NOMO-1 (cell line): ENCODE measurements at regions not wholly inside any gene's neighbourhood (a gene's known extent, or its start where the extent isn't known, plus 50 kb on each side); places are given as distances from the start of the nearest gene placed in this dataset.
"Not testable (repeated sequence)": the region's sequence is repeated elsewhere in the genome, so short reads cannot be mapped to it uniquely, and the experiment has no call there.

Experiments used
- DNase-seq, 2 experiments: peaks; one replicate each; lab custom pipeline; 2025; ENCODE audit not compliant: unreplicated experiment in 2 of 2; lab: John Stamatoyannopoulos, UW

DNA sequence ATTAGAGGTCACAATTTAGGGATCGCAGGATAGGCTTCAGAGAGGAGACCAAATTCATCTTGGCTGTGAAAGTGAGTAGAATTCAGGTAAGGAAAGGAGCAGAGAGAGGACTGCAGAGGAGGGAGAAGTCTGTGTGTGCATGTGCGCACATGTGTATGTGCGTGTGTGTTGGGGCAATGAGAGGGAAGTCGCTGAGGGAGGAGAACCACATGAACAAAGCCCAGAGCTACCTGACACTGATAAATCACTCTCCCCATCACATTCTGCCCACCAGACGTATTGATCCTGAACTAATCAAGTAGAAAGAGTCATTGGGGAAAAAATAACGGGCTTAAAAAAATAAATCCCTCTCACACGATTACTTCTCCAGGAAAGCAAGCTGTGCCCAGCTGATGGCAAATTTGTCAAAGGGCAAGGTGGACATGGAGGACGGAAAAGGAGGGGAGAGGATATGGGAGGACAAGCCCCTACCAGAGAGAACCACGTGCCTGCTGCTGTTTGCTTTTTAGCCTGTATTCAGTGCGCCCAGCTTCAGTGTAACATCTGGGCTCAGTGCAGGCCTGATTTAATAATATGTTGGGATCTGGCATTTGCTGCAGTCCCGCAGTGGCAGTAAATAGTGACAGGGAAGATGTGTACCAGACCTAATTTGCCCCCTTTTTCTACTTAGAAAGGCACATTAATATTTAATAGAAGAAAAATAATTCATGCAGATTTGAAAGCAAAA is 307.5 kb downstream of the C1D start:
- no peak for DNase-seq

DNA sequence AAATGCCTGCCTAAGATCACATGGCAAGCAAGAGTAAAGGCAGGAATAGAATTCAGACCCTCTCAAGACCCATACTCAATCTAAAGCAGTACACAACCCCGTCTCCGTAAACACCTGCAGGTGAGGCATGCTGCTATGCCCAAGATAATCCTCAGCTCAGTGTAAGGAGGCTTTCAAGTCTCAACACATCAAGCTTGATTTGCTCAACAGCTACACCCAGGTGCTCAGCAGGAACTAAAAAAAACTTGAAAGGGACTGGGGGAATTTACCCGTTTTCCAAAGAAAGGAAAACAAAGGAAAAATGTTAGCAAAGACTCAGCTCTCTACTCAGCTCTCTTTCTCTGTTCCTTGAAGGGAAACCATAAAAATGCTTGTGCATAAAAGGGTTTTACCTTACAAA is 301.8 kb downstream of the C1D start:
- DNase-seq = no peak

- no peak for DNase-seq
Measured at GRCh38 chr2:67771380-67771779, 291.4 kb downstream of the C1D start.

- no peak for DNase-seq
Measured at GRCh38 chr2:67772216-67773170, 290.3 kb downstream of the C1D start.

DNA sequence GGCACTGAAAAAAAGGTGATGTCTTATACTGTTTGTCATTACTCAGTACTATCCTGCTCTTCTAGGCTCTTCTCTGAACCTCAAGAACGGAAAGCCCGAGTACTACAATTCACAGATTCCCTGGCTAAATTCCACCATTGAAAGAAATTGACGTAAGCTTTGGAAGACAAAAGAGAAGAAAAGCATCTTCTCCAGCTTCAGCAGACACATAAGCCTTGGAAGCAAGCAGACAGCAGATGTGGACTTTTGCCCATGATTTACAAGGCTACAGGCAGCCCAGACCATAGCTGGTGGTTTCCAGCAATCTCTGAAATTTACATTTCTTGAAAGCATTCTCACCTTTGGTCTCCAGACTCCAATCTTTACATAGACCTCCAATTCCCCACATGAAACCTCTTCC is 289.0 kb downstream of the C1D start:
- no peak for DNase-seq

DNA sequence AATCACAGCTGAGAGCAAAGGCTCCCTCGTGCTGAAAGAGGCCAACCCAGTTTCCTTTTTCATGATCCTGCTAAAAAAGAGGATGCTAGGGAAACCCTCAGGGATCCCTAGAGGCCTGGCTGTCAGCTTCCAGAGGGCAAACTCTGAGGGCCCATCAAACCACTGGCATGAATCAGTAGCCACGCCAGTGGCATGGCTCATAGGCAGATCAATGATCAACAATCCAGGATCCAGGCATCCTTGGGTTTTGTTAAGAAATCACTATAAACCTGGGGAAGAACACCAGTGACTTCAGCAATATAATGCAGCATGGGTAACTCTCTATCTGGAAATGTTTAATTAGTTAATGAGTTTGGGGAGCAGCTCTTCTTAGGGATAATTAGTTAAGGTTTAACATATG is 286.5 kb downstream of the C1D start:
- no peak for DNase-seq

DNA sequence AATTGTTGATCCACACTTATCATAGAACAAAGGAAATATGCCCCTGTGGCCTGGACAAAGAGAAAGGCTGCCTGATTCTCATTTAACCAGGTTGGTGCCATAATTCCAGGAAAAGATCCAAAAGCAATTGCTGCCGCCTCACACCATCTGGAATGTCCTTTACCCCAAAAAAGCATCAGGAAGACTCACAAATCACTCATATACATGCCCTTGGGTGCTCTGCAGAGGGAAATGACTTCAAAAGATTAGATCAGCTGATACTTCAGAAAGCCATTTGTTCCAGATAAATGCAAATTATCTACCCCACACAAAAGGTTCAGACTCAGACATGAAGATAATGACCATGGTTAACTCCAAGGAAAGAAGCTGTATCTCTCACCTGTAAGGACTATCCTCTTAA is 285.8 kb downstream of the C1D start:
- DNase-seq = no peak

DNA sequence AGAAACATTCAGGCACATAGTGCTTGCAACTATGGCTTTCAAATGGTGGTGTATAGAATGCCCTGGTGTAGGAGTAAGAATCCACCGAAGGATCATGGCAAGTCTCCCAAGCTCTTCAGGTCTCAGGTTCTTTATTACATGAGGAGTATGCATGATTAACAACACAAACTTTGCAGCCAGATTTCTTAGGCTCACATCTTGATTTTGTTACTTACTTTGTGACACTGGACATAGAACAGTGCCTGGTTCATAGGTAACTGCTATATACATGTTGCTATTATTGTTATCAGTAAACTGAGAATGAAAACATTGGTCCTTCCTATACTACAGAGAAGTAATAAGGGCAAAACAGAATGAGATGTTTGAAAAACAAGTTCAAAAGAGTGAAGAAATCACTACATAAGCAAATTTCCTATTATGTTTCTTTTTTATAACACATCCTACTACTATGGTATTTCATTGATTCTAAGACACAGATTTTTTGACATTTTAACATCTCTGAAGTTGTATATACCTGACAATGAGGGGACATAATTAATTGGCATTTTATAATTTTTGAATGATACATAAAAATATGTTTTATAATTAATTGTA is 284.9 kb downstream of the C1D start:
- DNase-seq = no peak

DNA sequence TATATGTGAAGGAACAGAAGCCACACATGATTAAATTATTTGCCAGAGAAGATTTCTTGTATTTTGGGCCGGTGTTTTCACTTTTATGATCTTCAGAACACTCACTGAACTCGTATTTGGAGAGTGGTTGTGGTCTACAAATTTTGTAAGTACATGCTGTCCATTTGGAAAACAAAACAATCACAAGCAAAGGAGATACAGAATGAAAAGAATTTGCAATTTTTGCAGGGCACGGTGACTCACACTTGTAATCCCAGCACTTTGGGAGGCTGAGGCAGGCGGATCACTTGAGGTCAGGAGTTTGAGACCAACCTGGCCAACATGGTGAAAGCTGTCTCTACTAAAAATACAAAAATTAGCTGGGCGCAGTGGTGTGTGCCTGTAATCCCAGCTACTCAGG is 282.0 kb downstream of the C1D start:
- not testable (repeated sequence) for DNase-seq

- no peak for DNase-seq
Measured at GRCh38 chr2:67782443-67782842, 280.4 kb downstream of the C1D start.

- DNase-seq = no peak
Measured at GRCh38 chr2:67783026-67783425, 279.8 kb downstream of the C1D start.

GRCh38 chr2:67790622-67791021 is 272.2 kb downstream of the C1D start:
- no peak for DNase-seq

DNA sequence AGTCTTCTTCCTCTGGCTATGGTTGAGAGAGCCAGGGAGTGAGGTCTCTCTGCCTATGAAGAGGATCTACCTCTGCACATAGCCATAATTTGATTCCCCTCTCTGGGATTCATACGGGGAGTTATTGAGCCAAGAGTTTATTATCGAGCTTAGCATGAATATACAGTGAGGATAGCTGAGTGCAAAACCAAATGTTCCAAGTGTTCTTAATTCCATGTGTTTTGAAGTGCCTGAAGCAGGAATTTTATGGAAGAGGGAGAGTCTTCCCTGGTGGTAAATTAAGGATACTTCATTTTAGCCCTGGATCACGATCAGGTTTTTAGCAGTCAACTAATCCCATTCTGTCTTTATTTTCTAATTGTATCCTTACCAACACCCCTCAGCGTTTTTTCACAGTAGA is 270.6 kb downstream of the C1D start:
- no peak for DNase-seq

DNA sequence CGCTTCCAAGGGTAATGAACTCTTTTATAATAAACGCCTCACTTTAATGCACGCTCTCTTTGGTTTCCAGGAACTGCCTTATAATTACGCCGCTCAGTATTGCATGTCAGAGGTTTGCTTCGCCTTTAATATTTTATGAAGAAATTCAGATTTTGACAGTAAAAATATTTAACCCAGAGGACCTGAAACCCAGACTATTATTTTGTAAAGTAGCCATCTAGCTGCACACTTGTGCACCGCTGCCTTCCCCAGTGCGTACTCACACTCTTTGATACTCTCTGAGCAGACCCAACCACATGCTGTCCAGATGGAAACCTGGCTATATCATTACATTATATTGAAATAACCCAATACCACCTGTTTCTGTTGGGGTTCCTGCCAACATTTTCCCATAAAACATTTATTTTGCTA is 270.1 kb downstream of the C1D start:
- DNase-seq = no peak

DNA sequence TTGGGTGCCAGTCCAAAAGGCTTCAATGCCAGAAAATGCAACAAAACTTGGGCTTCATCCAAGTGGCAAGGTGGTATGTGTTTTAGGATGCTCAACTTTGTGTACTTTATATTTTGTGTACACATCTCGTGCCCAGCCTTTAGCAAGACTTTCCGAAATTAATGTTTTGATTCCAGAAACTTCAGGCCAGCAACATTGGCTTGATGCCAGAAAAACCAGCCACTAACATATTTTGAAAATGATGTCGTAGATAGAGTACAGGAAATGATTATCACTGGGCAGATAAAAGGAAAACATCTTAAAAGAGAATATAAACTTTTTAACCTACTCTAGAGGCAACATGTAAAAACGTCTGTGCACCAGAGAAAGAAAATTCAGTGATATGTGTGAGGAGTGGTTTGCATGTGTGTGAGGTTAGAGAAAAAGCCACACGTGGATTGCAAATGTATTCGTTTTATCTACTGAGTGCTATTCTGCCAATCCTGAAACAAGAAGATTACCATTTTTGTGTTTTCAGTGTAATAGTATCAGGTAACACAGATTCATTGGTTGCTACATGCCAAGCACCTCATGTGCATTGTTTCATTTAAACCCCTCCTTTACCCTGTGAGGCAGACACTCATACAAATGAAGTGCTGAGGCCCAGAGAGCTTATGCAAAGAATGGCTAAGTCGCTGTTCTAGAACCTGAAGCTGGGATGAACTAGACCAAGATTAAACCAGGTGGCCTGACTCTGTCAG is 264.8 kb downstream of the C1D start:
- no peak for DNase-seq

DNA sequence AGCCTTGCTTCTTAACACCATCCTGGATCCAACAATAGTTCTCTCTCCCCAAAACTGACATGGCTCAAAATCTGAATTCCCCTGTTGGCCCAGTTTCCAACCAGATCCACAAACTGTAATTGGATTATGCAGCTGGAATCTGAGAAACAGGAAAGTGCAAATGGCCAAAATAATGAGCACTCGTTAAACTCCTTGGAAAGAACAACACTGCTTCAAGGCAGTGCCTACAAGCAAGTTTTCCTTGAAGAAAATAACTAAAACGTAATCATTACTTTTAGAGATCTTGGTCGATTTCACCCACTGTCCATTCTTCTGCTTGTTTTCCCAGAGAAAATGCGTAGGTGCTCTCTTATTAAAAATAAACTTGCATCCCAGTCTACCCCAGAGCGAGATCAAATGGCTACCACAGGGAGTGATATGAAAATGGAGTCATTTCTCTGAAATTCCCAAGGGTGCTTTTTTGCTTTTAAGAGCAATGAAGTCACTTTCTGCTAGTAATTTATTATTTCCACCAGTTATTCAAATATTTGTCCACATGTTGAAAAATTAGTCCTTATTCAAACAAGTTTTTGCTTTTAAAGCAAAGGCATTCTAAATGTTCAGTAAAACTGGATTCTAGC is 264.2 kb downstream of the C1D start:
- no peak for DNase-seq

DNA sequence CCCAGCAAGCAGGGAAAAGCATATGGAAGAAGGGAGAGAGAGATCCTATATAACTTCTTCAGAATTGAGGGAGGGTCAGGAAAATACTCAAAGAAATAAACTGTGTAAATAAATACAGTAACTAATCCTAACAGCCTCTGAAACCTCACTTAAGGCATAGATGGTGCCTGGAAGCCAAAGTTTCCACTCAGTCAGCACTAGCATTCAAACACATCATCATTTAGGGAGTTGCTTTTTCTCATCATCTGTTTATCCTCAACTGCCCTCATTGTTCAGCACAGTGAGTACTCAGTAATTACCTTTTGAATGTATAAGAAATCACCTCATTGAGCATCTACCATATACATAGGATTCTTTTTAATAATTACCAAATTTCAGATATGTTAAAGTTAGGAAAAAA is 262.9 kb downstream of the C1D start:
- DNase-seq = no peak

GRCh38 chr2:67802291-67802690 is 260.5 kb downstream of the C1D start:
- DNase-seq = no peak

- DNase-seq = no peak
Measured at GRCh38 chr2:67802824-67803223, 260.0 kb downstream of the C1D start.

GRCh38 chr2:67806816-67807215 is 256.0 kb downstream of the C1D start:
- no peak for DNase-seq

GRCh38 chr2:67808112-67808511 is 254.7 kb downstream of the C1D start:
- no peak for DNase-seq
